B cell (primary cell): ENCODE measurements at regions not wholly inside any gene's neighbourhood (a gene's known extent, or its start where the extent isn't known, plus 50 kb on each side); places are given as distances from the start of the nearest gene placed in this dataset.

Experiments used
- ATAC-seq: fragments of 200-7000 bp; cut with Tn5 transposase; one replicate; pipeline ENCODE4 v1.10.0; 2021; ENCODE audit warnings: low read depth, mild to moderate bottlenecking, moderate number of reproducible peaks, moderate library complexity
- CTCF ChIA-PET: fragments of 350-600 bp; sonication (Branson Sonifier 250); formaldehyde crosslinking; loops from one replicate; lab custom pipeline; 2021; ENCODE audit warnings: antibody characterized with exemption, inconsistent platforms; lab: Charles Lee
- POLR2A ChIA-PET: fragments of 350-600 bp; sonication (Branson Sonifier 250); formaldehyde crosslinking; loops from one replicate; lab custom pipeline; 2021; ENCODE audit warnings: antibody characterized with exemption; lab: Charles Lee
- DNase-seq: peaks from one replicate; pipeline ENCODE4 v3.0.0; 2013
- H2AFZ ChIP-seq: 2 replicates; pipeline ENCODE4 v1.6.1; 2012; ENCODE audit warnings: mild to moderate bottlenecking, low read depth, low read length; ENCODE audit not compliant: insufficient read depth, poor library complexity, severe bottlenecking
- H3K27ac ChIP-seq, 2 donors: 1 replicate in 1 of 2; 2 replicates in 1 of 2; pipeline ENCODE4 v1.5.1; 2012 to 2013; ENCODE audit warnings: low read length in 2 of 2, mild to moderate bottlenecking in 2 of 2, moderate library complexity in 1 of 2
- H3K27me3 ChIP-seq, 4 experiments: fragments of 200-600 bp in 1 of 4; sonication (generic) in 1 of 4; replicated peaks in 1 of 4; 1 replicate in 2 of 4; 2 replicates in 2 of 4; pipeline versions ENCODE4 v1.6.1 to v1.7.0; 2013 to 2016; ENCODE audit warnings: low read length in 3 of 4, mild to moderate bottlenecking in 2 of 4, mixed read lengths in 1 of 4, moderate library complexity in 1 of 4; ENCODE audit not compliant: insufficient read depth in 4 of 4, control insufficient read depth in 3 of 4; ENCODE audit errors: control extremely low read depth in 1 of 4
- H3K36me3 ChIP-seq, 2 experiments: replicated peaks in 1 of 2; 1 replicate in 1 of 2; 2 replicates in 1 of 2; pipeline versions ENCODE4 v1.6.1 to v1.7.1; 2013; ENCODE audit warnings: low read length in 1 of 2; ENCODE audit not compliant: insufficient read depth in 2 of 2, control insufficient read depth in 1 of 2; ENCODE audit errors: control extremely low read depth in 1 of 2, extremely low read depth in 1 of 2
- H3K4me1 ChIP-seq, 2 donors: fragments of 200-600 bp in 1 of 2; sonication (generic) in 1 of 2; 1 replicate in 1 of 2; 2 replicates in 1 of 2; pipeline versions ENCODE4 v1.5.1 to v1.6.1; 2013 to 2017; ENCODE audit warnings: low read length in 2 of 2; ENCODE audit not compliant: control insufficient read depth in 2 of 2, insufficient read depth in 2 of 2
- H3K4me2 ChIP-seq: replicated peaks from 2 replicates; pipeline ENCODE3; 2012; ENCODE audit warnings: mild to moderate bottlenecking, low read depth, low read length; ENCODE audit not compliant: poor library complexity, severe bottlenecking
- H3K4me3 ChIP-seq, 5 experiments: fragments of 200-600 bp in 1 of 5; sonication (generic) in 1 of 5; 1 replicate in 3 of 5; 2 replicates in 2 of 5; pipeline versions ENCODE4 v1.5.1 to v1.7.0; 2011 to 2016; ENCODE audit warnings: low read length in 4 of 5, mild to moderate bottlenecking in 4 of 5, low read depth in 2 of 5, control low read depth in 1 of 5, moderate library complexity in 1 of 5; ENCODE audit not compliant: insufficient read depth in 1 of 5; ENCODE audit errors: control extremely low read depth in 1 of 5, extremely low read depth in 1 of 5
- H3K79me2 ChIP-seq: fragments of 200-600 bp; sonication (generic); one replicate; pipeline ENCODE4 v1.6.0; 2016; ENCODE audit warnings: low read length; ENCODE audit not compliant: control insufficient read depth, insufficient read depth
- H3K9ac ChIP-seq: fragments of 200-600 bp; sonication (generic); 2 replicates; pipeline ENCODE4 v1.6.1; 2017; ENCODE audit warnings: mild to moderate bottlenecking, low read length, moderate library complexity
- H3K9me3 ChIP-seq, 3 donors: one replicate each; pipeline versions ENCODE4 v1.6.1 to v1.7.1; 2013; ENCODE audit warnings: low read length in 2 of 3; ENCODE audit not compliant: control insufficient read depth in 2 of 3, insufficient read depth in 1 of 3; ENCODE audit errors: control extremely low read depth in 1 of 3
- H4K20me1 ChIP-seq: 2 replicates; pipeline ENCODE4 v1.6.0; 2012; ENCODE audit warnings: mild to moderate bottlenecking, low read length; ENCODE audit not compliant: insufficient read depth, control insufficient read depth, poor library complexity, severe bottlenecking
- H3K27ac Mint-ChIP-seq: one replicate; pipeline ENCODE4 v1.8.0; 2021; ENCODE audit warnings: mixed read lengths
- H3K27me3 Mint-ChIP-seq: one replicate; pipeline ENCODE4 v1.8.0; 2021; ENCODE audit warnings: mixed read lengths
- H3K4me1 Mint-ChIP-seq: one replicate; pipeline ENCODE4 v1.8.0; 2021; ENCODE audit warnings: mixed read lengths
- H3K4me3 Mint-ChIP-seq: one replicate; pipeline ENCODE4 v1.8.0; 2021; ENCODE audit warnings: mixed read lengths
- H3K9me3 Mint-ChIP-seq: one replicate; pipeline ENCODE4 v1.8.0; 2022; ENCODE audit warnings: mixed read lengths; ENCODE audit not compliant: insufficient read depth
- EZH2 ChIP-seq: IDR thresholded peaks from 2 replicates; pipeline ENCODE4 v1.6.1; 2012; ENCODE audit warnings: borderline replicate concordance, low read depth, mild to moderate bottlenecking, moderate library complexity, low read length; ENCODE audit not compliant: insufficient read depth, poor library complexity, severe bottlenecking
- WGBS: methylation state at CpG from one replicate; pipeline ENCODE4 v1.1.5; 2013; ENCODE audit warnings: missing lambda C conversion rate; ENCODE audit not compliant: insufficient coverage; 5-methylcytosine and 5-hydroxymethylcytosine counted together
- intact Hi-C: fragments of 100-400 bp; cut with micrococcal nuclease; formaldehyde crosslinking; loops from one replicate; pipeline ENCODE4 v1.10.0; 2022
- TF ChIP-seq, protein P1 (sequence below): fragments of 200-600 bp; IDR thresholded peaks from one replicate; pipeline ENCODE4 v1.8.0; 2022; ENCODE audit warnings: antibody characterized with exemption, mild to moderate bottlenecking

DNA sequence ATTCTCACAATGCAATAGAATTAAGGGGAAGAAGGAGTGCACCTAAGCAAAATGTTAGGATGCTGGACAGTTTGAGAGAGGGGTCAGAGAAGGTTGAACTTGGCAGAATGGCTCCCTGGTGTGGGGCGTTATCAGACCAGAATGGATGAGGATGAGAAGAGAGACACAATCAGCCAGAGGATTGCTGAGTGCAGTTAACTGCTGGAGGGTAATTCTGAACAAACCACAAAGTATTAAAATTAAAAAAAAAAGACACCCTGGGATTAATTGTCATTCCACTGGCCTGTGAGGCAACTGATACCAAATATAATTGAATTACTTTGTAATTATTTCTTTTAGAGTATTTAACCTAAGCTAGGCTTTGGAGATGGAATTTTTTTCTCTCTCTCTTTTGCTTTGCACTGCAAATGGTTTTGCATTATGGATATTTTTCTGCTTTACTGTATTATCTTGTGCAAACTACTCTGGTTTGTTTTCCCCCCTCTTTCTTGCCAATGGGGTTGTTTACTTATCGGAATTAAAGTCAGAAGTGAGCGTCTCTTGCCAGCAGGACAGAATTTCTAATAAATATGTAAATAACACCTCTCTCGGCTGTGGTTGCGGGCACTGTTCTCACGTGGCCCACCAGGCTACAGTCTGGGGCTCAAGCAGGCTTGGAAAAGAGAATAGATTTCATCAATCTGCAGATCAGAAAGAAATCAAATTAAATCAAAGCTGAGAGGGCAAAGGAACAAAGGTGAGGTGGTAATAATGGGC lies 572.9 kb upstream of the CAMK1G start:
- DNase-seq (no peak), ATAC-seq (no peak)
- Mint-ChIP-seq H3K9me3 (no peaks in the 10 kb centered on the region), H3K4me3 (no peak overlapping the region), H3K4me1 (no peaks in the 10 kb centered on the region), H3K27me3 (no peaks in the 10 kb centered on the region), H3K27ac (no peak overlapping the region)
- 87% methylated on average over 3 of the region's 6 CpGs for WGBS
- TF ChIP-seq, protein P1, sequence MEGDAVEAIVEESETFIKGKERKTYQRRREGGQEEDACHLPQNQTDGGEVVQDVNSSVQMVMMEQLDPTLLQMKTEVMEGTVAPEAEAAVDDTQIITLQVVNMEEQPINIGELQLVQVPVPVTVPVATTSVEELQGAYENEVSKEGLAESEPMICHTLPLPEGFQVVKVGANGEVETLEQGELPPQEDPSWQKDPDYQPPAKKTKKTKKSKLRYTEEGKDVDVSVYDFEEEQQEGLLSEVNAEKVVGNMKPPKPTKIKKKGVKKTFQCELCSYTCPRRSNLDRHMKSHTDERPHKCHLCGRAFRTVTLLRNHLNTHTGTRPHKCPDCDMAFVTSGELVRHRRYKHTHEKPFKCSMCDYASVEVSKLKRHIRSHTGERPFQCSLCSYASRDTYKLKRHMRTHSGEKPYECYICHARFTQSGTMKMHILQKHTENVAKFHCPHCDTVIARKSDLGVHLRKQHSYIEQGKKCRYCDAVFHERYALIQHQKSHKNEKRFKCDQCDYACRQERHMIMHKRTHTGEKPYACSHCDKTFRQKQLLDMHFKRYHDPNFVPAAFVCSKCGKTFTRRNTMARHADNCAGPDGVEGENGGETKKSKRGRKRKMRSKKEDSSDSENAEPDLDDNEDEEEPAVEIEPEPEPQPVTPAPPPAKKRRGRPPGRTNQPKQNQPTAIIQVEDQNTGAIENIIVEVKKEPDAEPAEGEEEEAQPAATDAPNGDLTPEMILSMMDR, result no peak
- TF ChIP-seq EZH2, result no peak
- H3K27me3 ChIP-seq, result no peaks in the 10 kb centered on the region
- CTCF ChIA-PET, result no interaction called here
- no peak overlapping the region for H3K4me3 ChIP-seq
- no peak overlapping the region for H3K27ac ChIP-seq
- no peak overlapping the region for H2AFZ ChIP-seq
- no peaks in the 10 kb centered on the region for H3K36me3 ChIP-seq
- H3K79me2 ChIP-seq, result no peaks in the 10 kb centered on the region
- peaks cover 0 to 4% (median 1%) of the 10 kb centered on the region in 3 donors for H3K9me3 ChIP-seq
- POLR2A ChIA-PET, result no interaction called here
- no peak overlapping the region for H3K4me2 ChIP-seq
- H4K20me1 ChIP-seq, result no peaks in the 10 kb centered on the region
- intact Hi-C loops, result no loop called here
- no peak overlapping the region for H3K9ac ChIP-seq
- H3K4me1 ChIP-seq, result no peaks in the 10 kb centered on the region

DNA sequence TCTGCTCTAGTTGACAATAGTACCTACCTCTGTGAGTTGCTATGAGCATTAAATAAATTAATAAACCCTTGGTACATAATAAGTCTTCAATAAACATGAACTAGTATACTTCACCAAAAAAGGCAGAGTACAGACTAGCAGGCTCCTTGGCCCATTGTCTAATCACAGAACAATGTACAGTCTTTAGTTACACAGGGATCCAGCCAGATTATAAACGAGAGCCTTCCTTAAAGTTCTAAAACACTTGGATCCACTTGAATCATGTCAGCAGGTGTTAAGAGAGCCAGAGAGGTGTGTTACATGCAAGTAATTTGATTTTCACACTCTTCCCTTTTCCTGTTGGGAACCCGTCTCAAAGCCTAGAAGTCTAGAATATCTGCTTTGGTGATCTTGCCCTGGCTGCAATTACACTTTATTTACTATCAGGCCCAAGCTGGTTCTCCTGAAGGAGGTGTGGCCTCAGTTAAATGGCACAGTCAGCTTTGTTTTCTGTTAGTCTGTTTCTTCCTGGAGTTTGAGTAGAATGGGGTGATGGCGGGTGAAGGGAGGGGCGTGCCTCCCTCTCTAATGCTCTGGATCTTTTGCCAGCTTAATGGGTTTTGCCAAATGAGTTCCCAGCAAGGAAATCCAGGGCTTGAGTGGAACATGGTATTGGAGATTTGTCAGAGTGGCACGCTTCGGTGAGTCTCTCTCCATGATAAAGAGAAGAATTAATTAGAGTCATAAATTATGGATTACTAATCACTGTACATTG lies 570.9 kb upstream of the CAMK1G start:
- Histone ChIP-seq H3K27ac (no peak overlapping the region), H3K36me3 (no peaks in the 10 kb centered on the region), H2AFZ (no peak overlapping the region), H3K9ac (no peak overlapping the region), H3K27me3 (no peaks in the 10 kb centered on the region), H4K20me1 (no peaks in the 10 kb centered on the region), H3K9me3 (peaks cover 0 to 4% (median 0%) of the 10 kb centered on the region in 3 donors), H3K79me2 (no peaks in the 10 kb centered on the region), H3K4me3 (no peak overlapping the region), H3K4me2 (no peak overlapping the region), H3K4me1 (no peaks in the 10 kb centered on the region)
- Mint-ChIP-seq H3K4me3 (no peak overlapping the region), H3K27me3 (no peaks in the 10 kb centered on the region), H3K4me1 (no peaks in the 10 kb centered on the region), H3K9me3 (no peaks in the 10 kb centered on the region), H3K27ac (no peak overlapping the region)
- DNase-seq, result no peak
- WGBS, result 93% methylated on average over 3 of the region's 6 CpGs
- ATAC-seq, result no peak
- intact Hi-C loops, result no loop called here
- POLR2A ChIA-PET, result no interaction called here
- CTCF ChIA-PET, result no interaction called here
- TF ChIP-seq, protein P1, result no peak
